HG03025 (cell line): ENCODE measurements at regions not wholly inside any gene's neighbourhood (a gene's known extent, or its start where the extent isn't known, plus 50 kb on each side); places are given as distances from the start of the nearest gene placed in this dataset.
"Not testable (repeated sequence)": the region's sequence is repeated elsewhere in the genome, so short reads cannot be mapped to it uniquely, and the experiment has no call there.

Source experiments
- ATAC-seq: cut with Tn5 transposase; IDR thresholded peaks from one replicate; pipeline ENCODE4 v1.9.1; 2021; ENCODE audit warnings: mild to moderate bottlenecking, moderate library complexity; ENCODE audit not compliant: unreplicated experiment, low FRiP score

DNA sequence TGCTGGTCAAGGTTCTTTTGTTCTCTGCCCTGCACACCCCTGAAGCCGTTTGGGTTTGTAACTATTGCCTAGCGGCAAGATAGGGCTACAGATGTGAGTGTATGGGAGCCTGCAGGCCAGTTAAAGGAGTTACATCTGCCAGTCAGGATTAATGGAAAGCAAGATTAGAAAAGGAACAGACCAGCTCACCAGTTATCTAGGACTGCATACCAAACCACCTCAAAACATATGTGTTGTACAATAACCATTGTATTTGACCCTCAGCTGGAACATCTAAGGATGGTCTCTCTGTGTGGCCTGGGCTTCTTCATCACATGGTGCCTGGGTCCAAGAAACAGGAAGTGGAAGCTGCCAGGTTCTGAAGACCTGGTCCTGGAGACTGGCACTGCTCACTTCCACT lies 52.5 kb upstream of the FBXO28 start:
- no peak for ATAC-seq

GRCh38 chr1:224059897-224060427 lies 53.9 kb upstream of the FBXO28 start:
- ATAC-seq: no peak

GRCh38 chr1:224058303-224058702 lies 55.6 kb upstream of the FBXO28 start:
- no peak for ATAC-seq

GRCh38 chr1:224057461-224058199 lies 56.3 kb upstream of the FBXO28 start:
- ATAC-seq: no peak

DNA sequence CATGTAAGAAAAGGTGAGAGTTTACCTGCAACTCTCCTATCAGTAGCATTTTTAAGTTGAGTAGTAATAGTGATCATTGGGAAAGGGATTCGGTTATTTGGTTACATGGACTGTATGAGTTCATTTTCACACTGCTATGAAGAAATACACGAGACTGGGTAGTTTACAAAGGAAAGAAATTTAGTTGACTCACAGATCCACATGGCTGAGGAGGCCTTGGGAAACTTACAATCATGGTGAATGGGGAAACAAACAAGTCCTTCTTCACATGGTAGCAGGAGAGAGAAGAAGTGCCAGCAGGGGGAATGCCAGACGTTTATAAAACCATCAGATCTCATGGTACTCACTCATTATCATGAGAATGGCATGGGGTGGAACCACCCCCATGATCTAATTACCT lies 59.3 kb upstream of the FBXO28 start:
- ATAC-seq: no peak

DNA sequence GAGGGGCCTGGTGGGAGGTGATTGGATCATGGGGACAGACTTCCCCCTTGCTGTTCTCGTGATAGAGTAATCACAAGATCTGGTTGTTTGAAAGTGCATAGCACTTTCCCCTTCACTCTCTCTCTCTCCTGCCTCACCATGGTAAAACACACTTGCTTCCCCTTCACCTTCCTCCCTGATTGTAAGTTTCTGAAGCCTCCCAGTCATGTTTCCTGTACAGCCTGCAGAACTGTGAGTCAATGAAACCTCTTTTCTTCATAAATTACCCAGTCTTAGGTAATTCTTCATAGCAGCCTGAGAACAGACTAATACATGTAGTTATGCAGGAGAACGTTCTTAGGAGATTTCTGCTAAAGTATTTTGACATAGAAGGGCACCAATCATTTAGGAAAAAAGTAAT lies 59.9 kb upstream of the FBXO28 start:
- no peak for ATAC-seq

- no peak for ATAC-seq
Observed at GRCh38 chr1:224053456-224053855, 60.5 kb upstream of the FBXO28 start.

GRCh38 chr1:224052772-224053171 lies 61.1 kb upstream of the FBXO28 start:
- ATAC-seq: no peak

- ATAC-seq: not testable (repeated sequence)
Observed at GRCh38 chr1:224051782-224052181, 62.1 kb upstream of the FBXO28 start.

DNA sequence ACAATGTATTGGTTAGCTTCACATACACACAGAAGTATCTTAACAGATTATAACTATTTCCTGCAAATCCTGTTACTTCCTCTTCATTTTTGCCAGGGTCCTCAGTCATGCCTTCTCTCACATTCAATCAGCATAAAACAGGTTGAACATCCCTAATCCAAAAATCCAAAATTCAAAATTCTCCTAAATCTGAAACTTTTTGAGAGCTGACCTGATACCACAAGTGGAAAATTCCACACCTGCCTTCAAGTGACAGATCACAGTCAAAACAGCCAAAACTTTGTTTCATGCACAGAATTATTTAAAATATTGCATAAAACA lies 62.9 kb upstream of the FBXO28 start:
- no peak for ATAC-seq

DNA sequence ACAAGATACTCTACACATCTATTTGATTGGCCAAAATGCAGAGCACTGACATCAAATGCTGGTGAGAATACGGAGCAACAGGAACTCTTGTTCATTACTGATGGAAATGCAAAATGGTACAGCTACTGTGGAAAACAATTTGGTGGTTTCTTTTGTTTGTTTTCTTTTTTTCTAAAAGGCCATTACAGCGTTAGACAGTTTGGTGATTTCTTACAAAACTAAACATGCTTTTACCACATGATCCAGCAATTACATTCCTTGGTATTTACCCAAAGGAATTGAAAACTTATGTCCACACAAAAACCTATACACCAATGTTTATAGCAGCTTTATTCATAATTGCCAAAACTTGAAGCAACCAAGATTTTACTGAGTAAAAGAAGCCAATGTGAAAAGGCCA lies 66.4 kb upstream of the FBXO28 start:
- ATAC-seq: no peak

- no peak for ATAC-seq
Observed at GRCh38 chr1:224045556-224045955, 68.4 kb upstream of the FBXO28 start.

- ATAC-seq: no peak
Observed at GRCh38 chr1:224044420-224044819, 69.5 kb upstream of the FBXO28 start.

- ATAC-seq: no peak
Observed at GRCh38 chr1:224042557-224043118, 71.3 kb upstream of the FBXO28 start.

DNA sequence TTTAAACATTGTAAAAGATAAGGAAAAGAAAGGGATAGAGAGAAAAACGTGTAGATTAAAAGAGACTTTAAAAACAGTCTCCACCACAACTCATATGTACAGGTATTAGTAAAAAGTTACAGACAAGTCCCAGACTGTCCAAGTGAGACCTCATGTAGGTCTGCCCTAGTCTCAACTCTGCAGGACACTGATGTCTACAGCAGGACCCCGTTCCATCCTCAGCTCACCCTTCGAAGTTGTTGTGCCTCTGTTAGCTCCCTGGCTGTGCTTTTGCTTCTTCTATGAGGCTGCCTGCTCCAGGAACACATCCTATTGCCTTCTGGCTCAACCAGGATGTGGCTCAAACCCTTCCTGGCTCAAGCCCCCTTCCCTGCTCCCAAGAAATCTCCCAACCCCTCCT lies 72.9 kb upstream of the FBXO28 start:
- ATAC-seq: no peak

- not testable (repeated sequence) for ATAC-seq
Observed at GRCh38 chr1:224040423-224040822, 73.5 kb upstream of the FBXO28 start.

GRCh38 chr1:224040006-224040405 lies 73.9 kb upstream of the FBXO28 start:
- not testable (repeated sequence) for ATAC-seq

DNA sequence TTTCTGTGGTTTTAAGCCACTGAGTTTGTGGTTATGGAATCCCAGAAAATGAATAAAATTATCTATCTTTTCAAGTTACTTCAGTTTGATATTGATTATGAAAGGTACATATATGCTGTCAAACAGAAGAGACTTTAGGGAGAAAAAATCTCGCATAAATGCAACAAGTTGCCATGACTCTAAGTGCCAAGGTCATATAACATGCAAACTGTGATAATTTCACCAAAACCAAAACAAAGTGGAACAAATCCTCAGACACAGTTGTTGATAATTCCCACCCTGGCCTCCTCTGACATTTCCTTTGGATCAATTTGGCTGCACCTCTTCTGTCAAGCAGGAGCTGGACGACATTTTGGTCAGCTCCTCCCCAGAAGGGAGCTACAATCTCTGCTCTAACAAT lies 75.1 kb upstream of the FBXO28 start:
- ATAC-seq: not testable (repeated sequence)

- ATAC-seq: not testable (repeated sequence)
Observed at GRCh38 chr1:224037362-224037761, 76.5 kb upstream of the FBXO28 start.

DNA sequence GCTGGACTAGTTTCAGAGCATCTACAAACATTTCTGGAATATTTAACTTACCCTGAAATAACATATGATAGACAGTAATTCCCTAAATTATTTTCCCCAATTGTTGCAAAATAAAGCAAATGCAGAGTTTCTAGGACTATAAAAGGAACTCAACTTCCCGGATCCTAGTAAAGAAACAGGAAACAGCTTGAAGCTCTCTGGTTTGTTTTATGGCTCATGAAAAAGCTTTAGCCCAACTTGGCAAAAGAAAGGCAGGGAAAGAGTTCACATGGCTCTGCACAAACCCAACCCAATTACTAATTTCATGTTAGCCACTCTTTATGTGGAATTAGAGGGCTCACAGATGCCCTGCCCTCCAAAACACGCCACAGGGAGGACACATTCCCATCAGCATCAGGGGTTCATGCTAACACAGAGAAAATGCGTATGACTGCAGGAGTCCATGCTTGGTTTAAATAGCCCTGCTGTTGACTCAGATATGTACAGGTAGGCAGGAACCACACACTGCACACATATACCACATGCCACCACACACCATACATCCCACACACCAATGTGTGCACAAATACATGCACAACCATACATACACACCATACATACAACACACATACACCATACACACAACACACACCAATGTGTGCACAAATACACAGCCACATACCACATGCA lies 81.2 kb upstream of the FBXO28 start:
- not testable (repeated sequence) for ATAC-seq

DNA sequence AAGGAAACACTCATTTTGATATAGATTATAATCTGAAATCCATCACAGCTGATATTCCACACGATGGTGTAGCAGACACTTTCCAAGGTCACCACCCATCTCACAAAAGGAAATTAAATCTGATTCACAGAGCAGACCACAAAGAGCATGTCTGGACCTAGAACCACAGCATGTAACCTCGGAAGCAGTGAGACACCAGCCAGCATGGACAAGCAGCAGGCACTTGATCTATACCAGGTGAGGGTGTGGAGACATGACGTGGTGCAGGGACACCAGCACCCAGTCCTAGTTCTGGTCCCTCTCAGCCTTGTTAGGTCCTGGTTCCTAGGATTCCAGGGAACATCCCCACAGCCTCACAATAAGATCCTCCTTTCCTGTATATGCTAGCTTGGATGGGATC lies 81.9 kb upstream of the FBXO28 start:
- not testable (repeated sequence) for ATAC-seq

DNA sequence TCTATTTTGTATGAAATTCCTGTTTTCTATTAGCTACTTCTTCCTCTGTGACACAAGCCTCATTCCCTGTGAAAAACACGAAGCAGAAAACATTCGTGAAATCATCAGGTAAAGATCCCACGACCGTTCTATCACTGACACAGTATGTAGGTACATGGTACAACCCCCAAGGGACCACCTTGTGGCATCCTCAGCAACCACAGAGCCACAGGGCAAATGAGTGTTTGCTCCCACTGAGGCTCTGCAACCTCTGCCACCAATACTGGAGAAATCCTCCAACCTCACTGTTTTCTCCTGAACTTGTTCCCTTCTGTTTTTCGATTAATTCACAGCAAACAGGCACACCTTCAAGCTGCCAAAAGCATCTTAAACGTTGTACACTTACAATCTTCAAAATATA lies 83.7 kb upstream of the FBXO28 start:
- ATAC-seq: not testable (repeated sequence)
